ENCODE measurements at regions not wholly inside any gene's neighbourhood (a gene's known extent, or its start where the extent isn't known, plus 50 kb on each side); places are given as distances from the start of the nearest gene placed in this dataset.

DNA sequence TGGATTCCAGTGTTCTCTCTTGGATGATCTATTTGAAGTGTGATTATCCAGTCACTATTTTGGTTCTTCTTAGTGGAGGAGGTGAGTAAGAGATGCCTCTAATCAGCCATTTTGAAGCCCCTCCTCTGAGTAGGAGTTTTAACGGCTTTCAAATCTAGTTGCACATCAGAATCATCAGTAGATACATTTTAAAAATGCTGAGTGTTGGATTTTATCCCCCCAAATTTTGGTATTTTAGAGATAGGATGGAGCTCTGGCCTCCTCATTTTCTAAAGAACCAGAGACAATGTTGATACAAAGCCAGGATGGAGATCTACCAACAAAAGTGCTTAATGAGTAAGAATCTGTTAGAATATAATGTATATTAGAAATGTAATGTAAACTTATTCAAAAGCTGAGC is 1061.0 kb upstream of the WWC1 start:
- TF ChIP-seq CHD1 (IDR thresholded peaks at IDR 0.05; ENCODE audit: low read depth, low read length) (no peak), SMARCA5 (IDR thresholded peaks at IDR 0.05) (no peak), CTCF (IDR thresholded peaks at IDR 0.05 in 2 of 3, conservative IDR thresholded peaks at IDR 0.05 in 1 of 3; ENCODE audit: control insufficient read depth in 2 of 3, extremely low read depth in 1 of 3, insufficient read depth in 1 of 3, low read depth in 3 of 3, low read length in 3 of 3) (no peak), EP300 (IDR thresholded peaks at IDR 0.05; ENCODE audit: borderline replicate concordance in 1 of 2, control insufficient read depth in 1 of 2, low read depth in 2 of 2, low read length in 2 of 2) (no peak), SMAD1 (IDR thresholded peaks at IDR 0.05; ENCODE audit: low read depth, partially characterized antibody) (no peak)

All from GM12878 (cell line).